ENCODE measurements at regions not wholly inside any gene's neighbourhood (a gene's known extent, or its start where the extent isn't known, plus 50 kb on each side); places are given as distances from the start of the nearest gene placed in this dataset.

DNA sequence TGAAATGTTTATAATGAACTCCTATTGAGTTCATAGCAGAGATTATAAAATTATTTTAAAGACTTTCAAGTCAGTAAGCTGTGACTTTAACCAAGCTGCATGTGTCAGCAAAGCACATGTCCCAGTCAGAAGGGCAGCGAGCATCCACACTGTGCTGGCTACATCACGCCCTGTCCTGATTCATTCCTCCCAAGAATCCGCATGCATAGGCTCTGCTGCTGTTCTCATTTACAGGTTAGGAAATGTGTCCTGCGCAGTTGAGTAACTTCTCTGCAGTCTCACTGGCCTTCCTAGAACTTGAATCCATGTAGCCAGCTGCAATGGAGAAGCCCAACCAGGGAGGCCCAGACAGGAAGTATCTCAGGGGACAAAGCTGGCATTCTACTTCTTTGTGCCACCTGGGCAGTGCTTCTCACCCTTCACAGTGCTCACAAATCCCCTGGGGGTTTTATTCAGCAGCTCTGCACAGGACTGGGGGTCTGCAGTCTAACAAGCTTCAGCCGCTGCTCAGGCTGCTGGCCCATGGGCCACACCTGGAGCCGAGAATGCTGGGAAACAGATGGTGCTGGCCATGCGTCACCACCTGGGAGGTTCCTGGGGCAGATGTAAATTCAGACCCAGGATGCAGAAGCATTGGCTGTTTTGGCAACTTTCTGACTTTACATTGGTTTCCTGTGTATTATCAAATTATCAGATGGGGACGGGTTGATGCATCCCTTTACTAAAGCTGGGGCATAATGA is 192.8 kb upstream of the GDF10 start:
- DNase-seq = no peak

DNA sequence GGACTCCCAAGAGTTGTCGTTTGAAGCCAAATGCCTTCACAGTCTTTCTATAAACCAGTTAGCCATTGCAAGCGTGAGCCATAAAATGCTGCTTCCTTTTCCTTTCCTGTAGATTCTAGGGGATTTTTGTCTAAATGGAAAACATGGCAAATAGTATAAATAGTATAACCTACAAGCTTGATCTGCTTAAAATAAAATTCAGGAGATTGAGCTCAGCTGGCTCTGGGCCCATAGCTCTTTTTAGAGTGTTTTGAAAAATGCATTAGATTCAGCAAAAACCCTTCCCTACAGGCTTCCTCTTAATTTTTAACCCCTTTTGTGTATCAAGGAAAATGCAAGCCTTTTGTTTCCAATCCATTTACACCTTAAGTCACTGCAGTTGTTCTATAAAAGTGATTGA is 190.1 kb upstream of the GDF10 start:
- no peak for DNase-seq

DNA sequence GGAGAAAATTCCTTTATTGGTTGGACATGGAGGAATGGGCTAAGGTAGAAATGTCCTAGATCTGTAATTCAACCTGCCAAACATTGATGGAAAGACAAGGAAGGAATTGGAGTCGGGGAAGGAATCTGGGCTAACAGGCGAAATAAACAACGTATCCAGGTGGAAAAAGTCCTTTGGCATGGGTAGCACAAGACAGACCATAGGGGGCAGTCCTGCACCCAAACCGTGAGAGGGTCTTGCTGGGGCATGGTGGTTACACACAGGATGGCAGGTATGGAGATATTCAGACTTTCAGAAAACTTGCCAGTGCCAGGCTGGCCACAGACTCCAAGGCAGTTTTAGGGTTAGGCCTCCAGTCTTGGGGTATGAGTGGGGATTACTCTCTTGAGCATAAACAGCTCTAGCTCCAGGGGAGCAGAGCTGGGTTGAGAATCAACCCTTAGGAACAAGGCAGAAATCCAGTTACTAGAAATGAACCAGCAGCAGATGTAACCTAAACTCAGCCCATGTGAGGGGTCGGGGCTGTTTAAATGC is 188.6 kb upstream of the GDF10 start:
- DNase-seq = no peak

DNA sequence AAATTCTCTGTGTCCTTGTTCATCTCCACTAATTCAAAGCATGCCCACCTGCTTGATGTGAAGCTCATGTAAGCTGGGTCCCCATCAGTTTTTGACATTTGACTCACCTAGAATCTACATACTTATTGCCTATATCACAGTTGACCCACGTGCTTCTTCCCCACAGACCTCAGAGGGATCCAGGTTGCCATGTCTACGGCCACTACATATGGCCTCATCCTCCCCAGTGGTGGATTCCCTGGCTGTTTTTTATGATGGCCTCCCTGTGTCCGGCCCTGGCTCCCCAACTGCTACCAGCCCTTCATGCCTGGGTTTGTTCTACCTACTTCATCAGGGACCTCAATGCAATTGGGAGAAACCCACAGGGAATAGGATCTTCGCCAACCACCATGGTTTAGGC is 187.4 kb upstream of the GDF10 start:
- DNase-seq = no peak

DNA sequence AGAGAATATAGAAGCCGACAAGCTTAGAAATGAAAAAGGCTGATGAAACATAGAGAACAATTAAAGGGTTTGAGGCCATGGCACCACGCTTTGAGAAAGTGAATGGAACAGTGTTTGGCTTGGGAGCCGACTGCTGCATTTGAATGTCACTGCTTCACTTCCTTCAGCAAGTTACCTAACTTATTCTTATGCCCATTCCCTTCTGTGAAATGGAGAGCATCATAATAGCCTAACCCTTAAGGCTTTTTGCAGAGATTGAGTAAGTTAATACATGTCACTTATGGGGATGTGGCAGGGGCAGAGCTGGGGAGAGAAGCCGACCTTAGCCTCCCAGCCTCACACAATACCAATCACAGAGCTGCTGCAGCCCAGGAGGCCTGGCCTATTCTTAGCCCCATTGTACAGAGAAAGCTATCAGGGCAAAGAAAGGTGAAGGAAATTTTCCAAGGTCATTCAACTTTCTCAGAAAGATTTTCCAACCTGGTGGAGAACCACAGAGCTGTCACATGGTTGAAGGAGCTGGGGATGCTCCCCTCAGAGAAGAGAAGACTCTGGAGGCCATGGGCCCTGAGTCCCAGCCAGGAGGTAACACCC is 186.0 kb upstream of the GDF10 start:
- DNase-seq = no peak

DNA sequence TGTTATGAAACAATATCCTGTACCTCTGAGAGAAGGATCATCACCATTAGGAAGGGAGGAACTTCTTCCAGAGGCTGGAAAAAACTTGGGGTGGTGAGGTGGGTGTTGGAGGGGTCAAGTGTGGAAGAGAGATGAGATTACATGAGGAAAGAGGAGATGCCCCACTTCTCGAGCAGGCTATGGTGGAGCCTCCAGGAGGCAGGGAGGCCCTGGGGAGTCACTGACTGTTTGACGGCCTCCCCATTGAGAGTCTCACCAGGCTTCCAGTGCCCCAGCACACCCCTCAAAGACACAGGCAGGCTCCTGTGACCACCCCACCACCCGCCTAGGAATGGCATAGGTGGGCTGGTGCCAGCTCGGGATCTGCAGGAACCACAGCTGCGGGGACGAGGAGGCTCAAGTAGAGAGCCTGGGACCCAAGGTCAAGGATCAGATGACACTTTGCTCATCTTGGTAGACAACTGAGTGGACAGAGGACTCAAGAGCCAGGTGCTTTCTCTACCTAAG is 185.3 kb upstream of the GDF10 start:
- no peak for DNase-seq

DNA sequence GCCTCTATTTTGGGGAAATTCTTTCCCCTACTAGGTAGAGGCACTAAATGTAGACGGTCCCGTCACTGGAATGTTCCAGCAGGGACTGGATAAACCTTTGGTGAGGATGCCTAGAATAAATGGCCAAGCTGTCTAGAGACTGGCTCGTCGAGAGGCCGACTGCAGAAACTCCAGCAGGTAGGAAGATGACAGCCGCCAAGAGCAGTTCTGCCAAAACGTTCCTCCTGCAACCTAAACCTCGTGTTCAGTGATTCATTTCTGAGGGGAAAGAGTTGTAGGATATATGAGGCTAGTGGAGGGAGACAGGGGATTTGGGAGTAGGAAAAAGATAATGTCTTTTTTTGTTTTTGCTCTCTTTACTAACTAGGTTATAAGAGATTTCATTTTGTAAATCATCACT is 184.7 kb upstream of the GDF10 start:
- no peak for DNase-seq

DNA sequence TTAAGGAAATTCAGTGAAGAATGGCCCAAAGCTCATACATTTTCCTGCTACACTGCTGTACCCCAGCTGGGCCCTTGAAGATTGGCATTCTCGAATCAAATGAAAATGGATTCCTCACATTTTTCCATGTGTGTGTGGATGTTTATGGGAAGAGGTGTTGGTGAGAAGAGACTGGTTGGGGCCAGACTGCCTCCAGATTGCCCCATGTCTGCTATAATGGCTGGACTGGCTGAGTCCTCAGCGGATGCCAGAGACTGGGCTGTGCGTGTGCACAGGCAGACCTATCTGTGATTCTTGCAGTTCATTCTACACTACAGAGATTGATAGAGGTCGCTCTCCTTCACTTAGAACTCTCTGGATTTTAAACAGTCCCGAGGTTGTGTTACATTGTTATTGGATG is 183.6 kb upstream of the GDF10 start:
- DNase-seq = no peak

DNA sequence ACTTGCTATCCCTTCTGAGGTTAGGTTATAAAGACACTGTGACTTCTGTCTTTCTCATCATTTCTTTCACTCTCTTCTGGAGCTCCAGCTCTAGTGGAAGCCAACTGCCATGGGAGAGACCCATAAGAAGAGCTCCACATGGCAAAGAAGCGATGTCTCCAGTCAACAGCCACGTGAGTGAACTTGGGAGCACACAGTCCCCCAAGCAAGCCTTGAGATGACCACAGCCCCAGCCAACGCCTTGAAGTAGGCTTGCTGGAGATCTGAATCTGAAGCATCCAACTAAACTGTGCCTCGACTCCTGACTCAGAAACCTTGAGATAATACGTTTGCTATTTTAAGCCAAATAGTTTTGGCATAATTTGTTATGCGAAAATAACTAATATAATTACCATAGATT is 181.7 kb upstream of the GDF10 start:
- no peak for DNase-seq

DNA sequence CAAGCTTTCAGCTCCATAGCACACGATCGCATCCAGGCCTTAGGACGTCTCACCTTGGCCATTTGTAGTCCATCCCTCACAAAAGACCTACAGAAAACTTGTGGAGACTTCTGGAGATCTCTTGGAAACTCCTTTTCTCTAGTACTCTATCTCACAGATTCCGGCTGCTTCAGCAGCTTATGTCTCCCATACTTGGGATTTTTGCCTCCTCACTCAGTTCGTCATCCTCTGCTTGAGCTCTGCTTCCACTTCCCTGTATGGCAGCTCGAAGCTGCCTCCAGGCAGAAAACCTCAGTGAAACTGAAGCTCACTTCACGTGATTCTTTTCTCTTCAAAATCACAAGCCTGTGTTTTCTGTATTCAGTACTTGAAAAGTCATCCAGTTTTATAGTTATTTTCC is 178.7 kb upstream of the GDF10 start:
- DNase-seq = no peak

DNA sequence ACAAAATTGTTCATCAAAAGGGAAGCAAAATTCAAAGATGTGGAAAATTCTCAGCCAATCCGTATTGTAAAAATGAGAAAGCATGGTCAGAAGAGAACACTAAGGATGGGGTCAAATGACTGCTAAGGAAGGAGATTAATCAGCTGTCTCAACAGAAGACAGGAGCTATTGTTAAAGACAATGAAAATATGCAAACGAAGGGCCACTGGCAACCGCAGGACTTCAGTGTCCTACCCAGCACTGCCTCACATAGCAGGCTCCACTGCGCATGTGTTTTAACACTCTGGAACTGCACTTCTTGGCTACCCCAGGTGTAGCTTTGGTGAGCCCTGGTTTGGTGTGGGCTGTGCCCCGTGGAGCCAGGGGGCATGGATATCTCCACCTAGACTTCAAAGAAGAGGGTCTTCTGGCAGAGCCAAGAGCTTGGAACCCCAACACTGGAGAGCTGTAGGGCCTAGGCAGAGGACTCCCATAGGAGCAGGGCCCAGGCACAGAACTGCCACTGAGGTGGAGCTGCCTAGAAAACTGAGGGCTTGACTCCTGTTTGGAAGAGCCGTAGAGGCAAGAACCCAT is 176.2 kb upstream of the GDF10 start:
- DNase-seq = no peak

DNA sequence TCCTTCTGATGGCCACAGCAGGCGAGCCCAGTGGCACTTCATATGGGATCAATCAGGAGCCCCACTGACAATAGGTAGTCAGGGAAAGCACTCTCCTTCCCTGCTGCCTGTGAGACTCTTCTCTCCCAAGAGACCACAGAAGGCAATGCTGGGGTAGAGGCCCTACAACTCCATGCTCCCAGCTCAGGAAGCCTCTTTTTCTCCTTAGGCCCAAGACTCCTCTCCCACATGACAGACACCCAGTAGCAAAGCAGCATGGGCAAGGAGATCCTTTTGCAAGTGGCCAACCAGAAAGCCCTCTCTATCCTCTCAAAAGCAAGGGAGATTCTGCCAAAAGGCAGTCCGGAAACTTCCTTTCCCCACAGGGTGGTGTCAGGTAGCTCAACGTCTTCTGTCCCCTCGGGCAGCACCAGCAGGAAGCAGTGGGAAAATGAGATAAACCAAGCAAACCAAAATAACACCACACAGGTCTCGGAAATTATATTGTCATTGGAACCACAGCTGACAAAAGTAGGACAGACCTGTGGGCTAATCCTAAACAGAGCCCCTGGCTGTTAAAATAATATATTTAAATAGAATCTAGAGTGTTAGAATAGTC is 172.7 kb upstream of the GDF10 start:
- DNase-seq = no peak

DNA sequence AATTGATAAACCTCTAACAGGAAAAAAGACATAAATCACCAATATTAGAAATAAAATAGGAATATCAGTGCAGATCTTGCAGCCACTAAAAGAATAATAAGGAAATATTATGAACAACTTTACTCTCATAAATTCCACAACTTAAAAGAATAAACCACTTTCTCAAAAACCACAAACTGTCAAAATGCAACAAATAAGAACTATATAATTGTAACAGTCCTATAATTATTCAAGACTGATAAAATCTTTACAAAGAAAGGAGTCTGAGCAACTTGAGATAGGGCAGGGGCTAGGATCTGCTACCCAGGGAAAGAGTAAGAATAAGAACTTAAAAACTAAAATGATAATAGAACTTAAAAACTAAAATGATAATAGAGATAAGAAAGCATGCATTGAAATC is 169.5 kb upstream of the GDF10 start:
- no peak for DNase-seq

DNA sequence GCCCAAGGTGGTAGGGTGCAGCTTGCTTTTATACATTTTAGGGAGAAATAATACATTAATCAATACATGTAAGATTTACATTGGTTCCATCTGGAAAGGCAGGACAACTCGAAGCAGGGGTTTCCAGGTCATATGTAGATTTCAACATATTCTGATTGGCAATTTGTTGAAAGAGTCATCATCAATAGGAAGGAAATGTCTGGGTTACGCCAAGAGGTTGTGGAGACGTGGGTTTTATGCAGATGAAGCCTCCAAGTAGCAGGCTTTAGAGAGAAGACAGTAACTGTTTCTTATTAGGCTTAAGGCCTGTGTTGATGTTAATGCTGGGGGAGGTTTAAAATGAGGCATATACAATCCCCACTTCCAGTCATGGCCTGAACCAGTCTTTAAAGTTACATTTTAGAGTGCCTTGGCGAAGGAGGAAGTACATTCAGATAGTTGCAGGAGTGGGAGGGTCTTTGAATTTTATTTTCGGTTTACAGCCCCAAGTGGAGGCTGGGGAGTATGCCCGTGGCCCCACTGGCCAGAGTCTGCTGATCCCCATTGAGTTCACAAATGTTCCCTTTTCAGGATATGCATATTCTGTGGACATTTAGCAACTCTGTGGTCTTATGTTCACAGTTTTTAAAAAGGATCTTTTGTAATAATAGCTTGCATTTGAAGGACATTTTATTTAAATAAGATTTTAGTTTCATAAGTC is 166.0 kb upstream of the GDF10 start:
- no peak for DNase-seq

DNA sequence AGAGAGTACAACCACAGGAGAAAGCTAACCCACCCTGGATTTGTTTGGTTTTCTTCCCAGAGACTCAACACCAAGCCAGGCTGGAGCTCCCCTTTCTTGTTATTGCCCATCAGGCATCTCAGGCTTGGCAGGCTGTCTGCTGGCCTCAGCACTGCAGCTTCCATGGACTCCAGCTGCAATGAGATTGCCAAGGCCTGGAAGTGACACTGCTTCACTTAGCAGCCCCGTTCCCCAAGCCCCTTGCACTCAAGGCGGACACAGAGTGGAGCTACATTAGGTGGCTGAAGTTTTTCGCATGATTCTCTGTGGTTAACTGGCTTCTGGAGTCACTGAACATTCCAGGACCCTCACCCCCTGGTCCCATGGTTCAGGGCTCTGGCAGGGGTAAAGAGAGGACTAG is 163.1 kb upstream of the GDF10 start:
- no peak for DNase-seq

DNA sequence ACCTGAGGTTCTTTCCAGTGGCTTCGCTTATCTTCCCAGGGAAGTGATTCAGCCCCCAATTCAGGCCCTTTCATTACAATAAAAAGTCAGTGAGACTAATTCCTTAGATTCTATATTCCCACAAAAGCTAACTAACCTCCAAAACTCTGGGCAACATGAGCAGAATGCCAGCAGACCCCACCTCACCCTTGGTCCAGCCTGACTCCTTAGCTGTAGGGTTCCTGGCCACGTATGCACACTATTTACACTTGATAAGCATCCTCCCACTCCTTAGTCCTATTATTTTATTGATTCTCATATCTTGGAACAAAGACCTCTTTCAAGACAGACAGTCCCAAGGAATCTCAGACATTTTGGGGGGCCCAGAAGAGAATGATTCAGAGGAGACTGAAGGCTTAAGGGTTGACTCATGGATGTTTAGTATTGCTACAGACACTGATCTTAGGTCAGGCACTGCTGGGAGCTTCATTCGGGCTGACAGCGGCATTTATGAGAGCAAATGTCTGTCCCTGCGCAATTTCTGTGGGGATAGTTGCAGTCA is 162.6 kb upstream of the GDF10 start:
- DNase-seq = no peak

DNA sequence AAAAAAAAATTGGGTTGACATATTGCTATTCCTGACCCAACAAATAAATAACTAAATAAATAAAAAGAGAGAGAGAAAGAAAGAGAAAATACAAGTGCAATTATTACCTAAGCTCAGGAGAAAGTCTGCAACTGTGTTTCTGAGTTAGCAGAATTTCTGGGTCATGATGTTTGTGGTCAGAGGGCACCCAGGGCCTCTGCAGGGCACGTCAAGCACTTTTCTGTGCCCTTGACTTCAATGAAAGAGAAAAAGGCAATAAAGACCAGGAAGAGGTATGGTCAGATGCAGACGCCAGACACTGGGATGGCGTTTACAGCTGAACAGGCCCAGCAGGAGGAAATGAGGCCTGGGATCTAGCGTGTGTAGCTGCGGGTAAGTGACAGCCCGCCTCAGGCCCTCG is 160.9 kb upstream of the GDF10 start:
- DNase-seq = no peak

DNA sequence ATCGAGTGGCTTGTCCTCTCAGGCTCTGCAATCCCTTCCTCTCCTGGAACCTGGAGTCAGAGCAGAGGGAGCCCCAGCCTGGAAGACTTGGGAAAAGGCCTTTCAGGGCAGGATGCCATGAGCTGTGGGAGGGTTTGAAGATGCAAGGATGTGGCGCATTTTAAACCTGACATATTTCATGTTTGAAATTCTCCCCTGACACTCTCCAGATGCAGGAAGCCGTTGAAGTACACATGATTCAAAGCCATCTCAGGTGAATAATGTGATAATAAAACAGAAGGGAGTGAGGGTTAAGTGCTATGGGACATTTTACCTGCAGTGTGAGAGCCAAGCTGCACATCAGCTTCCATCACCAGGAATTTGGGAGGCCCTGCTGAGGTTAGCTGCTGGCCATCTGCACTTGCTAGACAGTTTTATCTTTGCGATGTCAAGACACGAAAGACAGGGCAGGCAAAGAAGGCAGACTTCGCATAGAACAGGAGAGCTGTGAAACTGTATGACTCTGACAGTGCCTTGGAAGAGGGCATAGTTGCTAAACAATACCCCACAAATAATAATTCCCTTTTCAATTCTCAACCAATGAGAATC is 159.1 kb upstream of the GDF10 start:
- DNase-seq = no peak

DNA sequence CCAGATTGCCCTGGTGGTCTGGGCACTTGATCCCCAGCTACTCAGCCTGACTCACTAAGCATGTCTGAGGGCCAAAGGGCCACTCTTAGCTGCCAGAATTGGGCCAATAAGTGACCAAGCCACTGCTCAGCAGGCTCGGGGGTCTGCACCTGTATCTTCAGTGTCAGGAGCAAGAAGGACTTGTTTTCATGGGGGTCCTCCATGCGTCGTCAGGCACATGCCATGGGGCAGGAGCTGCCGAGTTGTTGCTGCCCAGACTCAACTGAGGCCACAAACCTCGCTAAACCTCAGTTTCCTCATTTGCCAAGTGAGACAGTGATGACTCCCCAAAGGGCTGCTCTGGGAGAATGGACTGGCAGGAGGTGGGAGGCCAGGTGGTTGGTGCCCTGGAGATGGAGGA is 158.6 kb upstream of the GDF10 start:
- DNase-seq = no peak

DNA sequence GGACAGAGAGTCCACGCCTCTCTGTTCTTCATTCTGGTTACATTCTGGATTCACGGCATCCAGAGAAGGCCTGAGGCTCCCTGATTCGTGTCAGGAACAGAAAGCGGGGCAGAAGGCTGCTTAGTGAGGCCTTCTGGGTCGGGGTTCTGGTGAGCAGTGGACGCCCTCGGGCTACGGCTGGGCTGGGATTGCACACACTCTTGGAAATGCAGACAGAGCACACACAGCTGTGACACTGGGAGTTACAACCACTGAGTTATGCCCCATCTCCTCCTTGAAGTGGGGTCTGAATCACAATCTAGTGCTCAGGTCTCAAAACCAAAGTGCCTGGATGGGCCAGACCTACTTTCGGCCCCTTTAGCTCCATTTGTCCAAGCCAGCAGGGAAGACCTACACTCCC is 156.9 kb upstream of the GDF10 start:
- no peak for DNase-seq

DNA sequence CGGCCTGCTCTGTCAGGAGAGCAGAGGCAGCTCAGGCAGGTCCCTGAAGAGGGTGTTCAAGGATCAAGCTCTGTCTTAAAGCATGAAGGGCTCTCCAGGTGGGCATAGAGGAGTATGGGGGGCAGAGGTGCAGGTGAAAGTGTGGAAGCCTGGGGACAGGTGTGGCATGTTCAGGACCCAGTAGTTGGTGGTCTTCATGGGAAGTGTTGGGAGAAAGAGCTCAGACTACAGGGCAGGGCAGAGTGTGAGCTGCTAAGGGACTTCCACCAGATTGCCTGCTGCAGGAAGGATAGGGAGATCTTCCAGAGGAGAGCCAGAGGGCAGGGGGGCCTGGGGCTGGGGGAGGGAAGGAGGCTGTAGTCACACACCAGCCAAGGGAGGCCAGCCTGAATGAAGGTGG is 156.5 kb upstream of the GDF10 start:
- no peak for DNase-seq

DNA sequence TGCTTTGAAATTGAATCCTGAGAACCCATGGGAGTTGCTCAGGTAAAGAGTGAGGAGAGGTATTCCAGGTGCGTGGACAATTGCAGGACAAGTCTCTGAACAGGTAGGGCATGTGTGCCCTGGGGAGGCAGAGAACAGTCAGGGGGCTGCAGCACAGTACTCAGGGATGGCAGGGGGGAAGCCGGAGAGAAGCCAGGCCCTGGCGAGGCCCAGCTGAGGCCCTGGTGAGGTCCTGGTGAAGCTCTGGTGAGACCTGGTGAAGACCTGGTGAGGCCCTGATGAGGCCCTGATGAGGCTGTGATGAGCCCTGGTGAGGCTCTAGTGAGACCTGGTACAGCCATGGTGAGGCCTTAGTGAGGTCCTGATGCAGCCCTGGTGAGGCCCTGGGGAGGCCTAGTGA is 155.5 kb upstream of the GDF10 start:
- no peak for DNase-seq
